Activated CD8-positive, alpha-beta memory T cell treated with anti-CD3 and anti-CD28 coated beads for 24 hours (primary cell): ENCODE measurements at regions not wholly inside any gene's neighbourhood (a gene's known extent, or its start where the extent isn't known, plus 50 kb on each side); places are given as distances from the start of the nearest gene placed in this dataset.

Experiments
- DNase-seq: peaks from one replicate; pipeline ENCODE4 v3.0.0-alpha.2; 2020

GRCh38 chr15:58273104-58273503, 134.9 kb downstream of the AQP9 start:
- DNase-seq, result no peak

GRCh38 chr15:58274885-58275284, 136.7 kb downstream of the AQP9 start:
- DNase-seq, result no peak

- DNase-seq, result no peak
Measured at GRCh38 chr15:58275785-58276184, 137.6 kb downstream of the AQP9 start.

- no peak for DNase-seq
Measured at GRCh38 chr15:58276924-58277323, 138.7 kb downstream of the AQP9 start.

- no peak for DNase-seq
Measured at GRCh38 chr15:58277333-58277732, 139.2 kb downstream of the AQP9 start.

GRCh38 chr15:58279106-58279505, 140.9 kb downstream of the AQP9 start:
- DNase-seq, result no peak

GRCh38 chr15:58279654-58280053, 141.5 kb downstream of the AQP9 start:
- no peak for DNase-seq

- no peak for DNase-seq
Measured at GRCh38 chr15:58282060-58282708, 144.0 kb downstream of the AQP9 start.

GRCh38 chr15:58283302-58283701, 145.1 kb downstream of the AQP9 start:
- no peak for DNase-seq

- no peak for DNase-seq
Measured at GRCh38 chr15:58284293-58284692, 146.1 kb downstream of the AQP9 start.

GRCh38 chr15:58285212-58285920, 146.4 kb upstream of the LIPC start:
- no peak for DNase-seq

GRCh38 chr15:58285921-58286278, 145.9 kb upstream of the LIPC start:
- DNase-seq, result no peak

GRCh38 chr15:58286523-58286922, 145.3 kb upstream of the LIPC start:
- no peak for DNase-seq

GRCh38 chr15:58287891-58288290, 143.9 kb upstream of the LIPC start:
- DNase-seq, result no peak

- no peak for DNase-seq
Measured at GRCh38 chr15:58288592-58288991, 143.2 kb upstream of the LIPC start.

- no peak for DNase-seq
Measured at GRCh38 chr15:58291848-58292247, 139.9 kb upstream of the LIPC start.

GRCh38 chr15:58292751-58293175, 139.0 kb upstream of the LIPC start:
- no peak for DNase-seq

- DNase-seq, result no peak
Measured at GRCh38 chr15:58293622-58294550, 137.9 kb upstream of the LIPC start.

GRCh38 chr15:58294681-58295254, 137.0 kb upstream of the LIPC start:
- no peak for DNase-seq

GRCh38 chr15:58295637-58296215, 136.1 kb upstream of the LIPC start:
- DNase-seq, result no peak

- DNase-seq, result no peak
Measured at GRCh38 chr15:58296276-58296675, 135.5 kb upstream of the LIPC start.

- no peak for DNase-seq
Measured at GRCh38 chr15:58297639-58298038, 134.2 kb upstream of the LIPC start.
